CD4-positive, alpha-beta T cell (primary cell): ENCODE measurements at regions not wholly inside any gene's neighbourhood (a gene's known extent, or its start where the extent isn't known, plus 50 kb on each side); places are given as distances from the start of the nearest gene placed in this dataset.

ENCODE experiments used
- ATAC-seq: fragments of 200-7000 bp; cut with Tn5 transposase; one replicate; pipeline ENCODE4 v1.10.0; 2022; ENCODE audit warnings: mild to moderate bottlenecking; ENCODE audit not compliant: poor library complexity
- CTCF ChIA-PET: fragments of 350-600 bp; sonication (Branson Sonifier 250); formaldehyde crosslinking; loops from one replicate; lab custom pipeline; 2021; ENCODE audit warnings: antibody characterized with exemption, inconsistent platforms; lab: Charles Lee
- POLR2A ChIA-PET: fragments of 350-600 bp; sonication (Branson Sonifier 250); formaldehyde crosslinking; loops from one replicate; lab custom pipeline; 2021; ENCODE audit warnings: antibody characterized with exemption, inconsistent platforms; lab: Charles Lee
- DNase-seq, 14 experiments: peaks; one replicate each; pipeline ENCODE4 v3.0.0-alpha.2; 2013 to 2020; ENCODE audit warnings: mixed read lengths in 2 of 14
- H3K27ac ChIP-seq, 2 donors: one replicate each; pipeline versions ENCODE4 v1.5.1 to v1.7.0; 2013; ENCODE audit warnings: low read length in 2 of 2, low read depth in 1 of 2, mild to moderate bottlenecking in 1 of 2
- H3K27me3 ChIP-seq, 2 experiments: 1 replicate in 1 of 2; 2 replicates in 1 of 2; pipeline versions ENCODE4 v1.6.1 to v1.7.0; 2013; ENCODE audit warnings: low read length in 2 of 2, control low read depth in 1 of 2, mild to moderate bottlenecking in 1 of 2, moderate library complexity in 1 of 2; ENCODE audit not compliant: insufficient read depth in 2 of 2, control insufficient read depth in 1 of 2
- H3K36me3 ChIP-seq: one replicate; pipeline ENCODE4 v1.6.1; 2013; ENCODE audit warnings: low read length, control low read depth; ENCODE audit not compliant: insufficient read depth
- H3K4me1 ChIP-seq: one replicate; pipeline ENCODE4 v1.6.1; 2013; ENCODE audit warnings: low read length, control low read depth; ENCODE audit not compliant: insufficient read depth
- H3K4me3 ChIP-seq: one replicate; pipeline ENCODE4 v1.5.1; 2013; ENCODE audit warnings: mild to moderate bottlenecking, low read length, moderate library complexity
- H3K9me3 ChIP-seq, 2 experiments: 1 replicate in 1 of 2; 2 replicates in 1 of 2; pipeline versions ENCODE4 v1.6.1 to v1.7.0; 2013; ENCODE audit warnings: low read length in 2 of 2, mild to moderate bottlenecking in 2 of 2, control low read depth in 1 of 2, moderate library complexity in 1 of 2; ENCODE audit not compliant: control insufficient read depth in 1 of 2, insufficient read depth in 1 of 2
- H3K27ac Mint-ChIP-seq: one replicate; pipeline ENCODE4 v1.8.0; 2020; ENCODE audit warnings: mixed read lengths
- H3K27me3 Mint-ChIP-seq: one replicate; pipeline ENCODE4 v1.8.0; 2021; ENCODE audit warnings: mixed read lengths
- H3K36me3 Mint-ChIP-seq: one replicate; pipeline ENCODE4 v1.8.0; 2021; ENCODE audit warnings: low read depth, mixed read lengths
- H3K4me1 Mint-ChIP-seq: one replicate; pipeline ENCODE4 v1.8.0; 2021; ENCODE audit warnings: low read depth, mixed read lengths
- H3K4me3 Mint-ChIP-seq: one replicate; pipeline ENCODE4 v1.8.0; 2020; ENCODE audit warnings: mild to moderate bottlenecking, mixed read lengths
- H3K9me3 Mint-ChIP-seq: one replicate; pipeline ENCODE4 v1.8.0; 2020; ENCODE audit warnings: mixed read lengths
- intact Hi-C, 2 experiments: fragments of 100-400 bp; cut with DNase I in 1 of 2; cut with micrococcal nuclease in 1 of 2; formaldehyde crosslinking; loops; one replicate each; pipeline versions ENCODE4 v1.15.1 to v1.9.0; 2023 to 2025; cut with DNase I, micrococcal nuclease
- TF ChIP-seq, protein P1 (sequence below): fragments of 200-600 bp; IDR thresholded peaks from one replicate; pipeline ENCODE4 v1.8.0; 2022; ENCODE audit warnings: antibody characterized with exemption, mild to moderate bottlenecking

GRCh38 chr22:48513929-48514328, 1313.7 kb downstream of the BRD1 start:
- Histone ChIP-seq H3K36me3 (no peaks in the 10 kb centered on the region), H3K9me3 (no peaks in the 10 kb centered on the region), H3K4me1 (no peaks in the 10 kb centered on the region), H3K27me3 (no peaks in the 10 kb centered on the region), H3K27ac (no peak overlapping the region), H3K4me3 (no peak overlapping the region)
- ChIA-PET POLR2A (no interaction called here), CTCF (no interaction called here)
- no peaks in the 10 kb centered on the region for H3K9me3 Mint-ChIP-seq
- TF ChIP-seq, protein P1, sequence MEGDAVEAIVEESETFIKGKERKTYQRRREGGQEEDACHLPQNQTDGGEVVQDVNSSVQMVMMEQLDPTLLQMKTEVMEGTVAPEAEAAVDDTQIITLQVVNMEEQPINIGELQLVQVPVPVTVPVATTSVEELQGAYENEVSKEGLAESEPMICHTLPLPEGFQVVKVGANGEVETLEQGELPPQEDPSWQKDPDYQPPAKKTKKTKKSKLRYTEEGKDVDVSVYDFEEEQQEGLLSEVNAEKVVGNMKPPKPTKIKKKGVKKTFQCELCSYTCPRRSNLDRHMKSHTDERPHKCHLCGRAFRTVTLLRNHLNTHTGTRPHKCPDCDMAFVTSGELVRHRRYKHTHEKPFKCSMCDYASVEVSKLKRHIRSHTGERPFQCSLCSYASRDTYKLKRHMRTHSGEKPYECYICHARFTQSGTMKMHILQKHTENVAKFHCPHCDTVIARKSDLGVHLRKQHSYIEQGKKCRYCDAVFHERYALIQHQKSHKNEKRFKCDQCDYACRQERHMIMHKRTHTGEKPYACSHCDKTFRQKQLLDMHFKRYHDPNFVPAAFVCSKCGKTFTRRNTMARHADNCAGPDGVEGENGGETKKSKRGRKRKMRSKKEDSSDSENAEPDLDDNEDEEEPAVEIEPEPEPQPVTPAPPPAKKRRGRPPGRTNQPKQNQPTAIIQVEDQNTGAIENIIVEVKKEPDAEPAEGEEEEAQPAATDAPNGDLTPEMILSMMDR: no peak
- no peak overlapping the region for H3K4me3 Mint-ChIP-seq
- no peak for ATAC-seq
- no peaks in the 10 kb centered on the region for H3K36me3 Mint-ChIP-seq
- H3K27me3 Mint-ChIP-seq: no peaks in the 10 kb centered on the region
- H3K27ac Mint-ChIP-seq: no peak overlapping the region
- intact Hi-C loops: no loop called here
- DNase-seq: no peak
- no peaks in the 10 kb centered on the region for H3K4me1 Mint-ChIP-seq

- H3K4me1 Mint-ChIP-seq: no peaks in the 10 kb centered on the region
- no peak overlapping the region for H3K27ac Mint-ChIP-seq
- Histone ChIP-seq H3K36me3 (no peaks in the 10 kb centered on the region), H3K4me3 (no peak overlapping the region), H3K4me1 (no peaks in the 10 kb centered on the region), H3K9me3 (no peaks in the 10 kb centered on the region), H3K27ac (no peak overlapping the region), H3K27me3 (no peaks in the 10 kb centered on the region)
- no peak overlapping the region for H3K4me3 Mint-ChIP-seq
- H3K36me3 Mint-ChIP-seq: no peaks in the 10 kb centered on the region
- DNase-seq: no peak
- no peak for ATAC-seq
- H3K9me3 Mint-ChIP-seq: no peaks in the 10 kb centered on the region
- POLR2A ChIA-PET: no interaction called here
- H3K27me3 Mint-ChIP-seq: no peaks in the 10 kb centered on the region
- intact Hi-C loops: no loop called here
- CTCF ChIA-PET: no interaction called here
- TF ChIP-seq, protein P1: no peak
Measured at GRCh38 chr22:48513446-48513845, 1314.2 kb downstream of the BRD1 start.

DNA sequence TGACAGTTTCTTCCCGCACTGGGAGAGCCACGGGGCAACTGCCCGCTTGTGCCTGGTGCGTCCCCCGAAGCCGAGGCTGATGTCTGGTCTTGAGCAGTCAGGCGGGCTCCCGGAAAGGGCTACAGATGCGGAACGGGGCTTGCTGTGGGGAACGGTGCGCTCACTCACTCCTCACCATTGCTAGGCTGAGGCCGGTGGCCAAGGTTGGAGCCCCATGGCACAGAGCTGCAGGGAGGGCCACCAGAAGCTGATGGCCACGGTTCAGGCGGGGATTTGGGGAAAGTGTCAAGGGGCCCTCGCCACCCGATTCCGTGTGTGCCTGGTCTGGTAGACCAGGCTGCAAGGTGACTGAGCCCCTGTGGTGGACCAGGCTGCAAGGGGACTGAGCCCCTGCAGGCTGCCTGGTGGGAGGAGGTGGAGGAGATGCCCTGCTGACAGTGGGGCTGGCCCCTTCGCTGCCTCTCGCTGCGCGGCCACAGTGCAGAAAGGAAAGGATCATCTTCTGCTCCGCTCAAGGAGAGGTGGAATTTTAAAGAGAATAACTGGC, 1315.8 kb downstream of the BRD1 start:
- no peak overlapping the region for H3K4me3 Mint-ChIP-seq
- ChIA-PET CTCF (no interaction called here), POLR2A (no interaction called here)
- no peak for DNase-seq
- no peaks in the 10 kb centered on the region for H3K27me3 Mint-ChIP-seq
- intact Hi-C loops: no loop called here
- no peak for ATAC-seq
- H3K36me3 Mint-ChIP-seq: no peaks in the 10 kb centered on the region
- TF ChIP-seq, protein P1: no peak
- Histone ChIP-seq H3K36me3 (no peaks in the 10 kb centered on the region), H3K27ac (no peak overlapping the region), H3K9me3 (no peaks in the 10 kb centered on the region), H3K4me3 (no peak overlapping the region), H3K4me1 (no peaks in the 10 kb centered on the region), H3K27me3 (no peaks in the 10 kb centered on the region)
- no peaks in the 10 kb centered on the region for H3K9me3 Mint-ChIP-seq
- H3K27ac Mint-ChIP-seq: no peak overlapping the region
- H3K4me1 Mint-ChIP-seq: no peaks in the 10 kb centered on the region
